NCI-H2171 (cell line): ENCODE measurements at regions not wholly inside any gene's neighbourhood (a gene's known extent, or its start where the extent isn't known, plus 50 kb on each side); places are given as distances from the start of the nearest gene placed in this dataset.
A peak's percentile ranks its signal among the peaks of the same experiment; 100 is the strongest.

Experiments
- DNase-seq: peaks from one replicate; lab custom pipeline; 2025; lab: John Stamatoyannopoulos, UW

- no peak for DNase-seq
These were observed 120.2 kb upstream of the PFN2 start for GRCh38 chr3:150090877-150091276.

- no peak for DNase-seq
These were observed 119.3 kb upstream of the PFN2 start for GRCh38 chr3:150090006-150090405.

- no peak for DNase-seq
These were observed 113.4 kb upstream of the PFN2 start for GRCh38 chr3:150084128-150084527.

GRCh38 chr3:150083655-150084042, 113.0 kb upstream of the PFN2 start:
- no peak for DNase-seq

GRCh38 chr3:150082898-150083654, 112.4 kb upstream of the PFN2 start:
- no peak for DNase-seq

- no peak for DNase-seq
These were observed 110.4 kb upstream of the PFN2 start for GRCh38 chr3:150081084-150081483.

- no peak for DNase-seq
These were observed 109.5 kb upstream of the PFN2 start for GRCh38 chr3:150080058-150080730.

GRCh38 chr3:150079029-150079739, 108.5 kb upstream of the PFN2 start:
- no peak for DNase-seq

GRCh38 chr3:150077581-150078247, 107.0 kb upstream of the PFN2 start:
- no peak for DNase-seq

- no peak for DNase-seq
These were observed 106.4 kb upstream of the PFN2 start for GRCh38 chr3:150077107-150077506.

- DNase-seq, result no peak
These were observed 105.7 kb upstream of the PFN2 start for GRCh38 chr3:150076443-150076842.

- DNase-seq, result no peak
These were observed 104.7 kb upstream of the PFN2 start for GRCh38 chr3:150075417-150075865.

- no peak for DNase-seq
These were observed 104.2 kb upstream of the PFN2 start for GRCh38 chr3:150074697-150075416.

GRCh38 chr3:150074277-150074676, 103.6 kb upstream of the PFN2 start:
- no peak for DNase-seq

- no peak for DNase-seq
These were observed 102.8 kb upstream of the PFN2 start for GRCh38 chr3:150073513-150073912.

- DNase-seq, result no peak
These were observed 102.3 kb upstream of the PFN2 start for GRCh38 chr3:150073031-150073430.

GRCh38 chr3:150072576-150072975, 101.9 kb upstream of the PFN2 start:
- DNase-seq, result no peak

- no peak for DNase-seq
These were observed 99.6 kb upstream of the PFN2 start for GRCh38 chr3:150070271-150070670.

GRCh38 chr3:150069633-150070032, 98.9 kb upstream of the PFN2 start:
- DNase-seq, result no peak

GRCh38 chr3:150069154-150069527, 98.4 kb upstream of the PFN2 start:
- peak; percentile 48 for DNase-seq

GRCh38 chr3:150068440-150069153, 97.9 kb upstream of the PFN2 start:
- DNase-seq, result no peak
